GM12878 (cell line): ENCODE measurements at regions not wholly inside any gene's neighbourhood (a gene's known extent, or its start where the extent isn't known, plus 50 kb on each side); places are given as distances from the start of the nearest gene placed in this dataset.

ENCODE experiments used
- ATAC-seq: fragments of 200-7000 bp; cut with Tn5 transposase; 3 replicates; pipeline ENCODE4 v1.9.1; 2020; ENCODE audit warnings: mild to moderate bottlenecking, moderate library complexity
- BruUV-seq: library from RNA; stranded (reverse); fragments of 400-500 nt; replicated peaks from 2 replicates; lab custom pipeline; 2021; lab: Mats Ljungman, UMichigan
- CTCF ChIA-PET: fragments of 300-600 bp; sonication (Branson Sonifier 250); formaldehyde crosslinking; extraction: SDS; loops from one replicate; lab custom pipeline; 2021; ENCODE audit warnings: inconsistent platforms; lab: Yijun Ruan, JAX
- POLR2A ChIA-PET: fragments of 350-600 bp; formaldehyde crosslinking; extraction: SDS; loops from one replicate; lab custom pipeline; 2021; ENCODE audit warnings: inconsistent platforms; lab: Charles Lee
- RAD21 ChIA-PET: fragments of 300-600 bp; sonication (Branson Sonifier 250); formaldehyde crosslinking; loops from one replicate; lab custom pipeline; 2023; ENCODE audit warnings: antibody characterized with exemption; ENCODE audit not compliant: unreplicated experiment; lab: Charles Lee
- SMC1A ChIA-PET: fragments of 300-600 bp; sonication (Branson Sonifier 250); formaldehyde crosslinking; loops from one replicate; lab custom pipeline; 2023; ENCODE audit not compliant: unreplicated experiment, uncharacterized antibody; lab: Charles Lee
- DNase-seq: peaks from one replicate; pipeline ENCODE4 v3.0.0-alpha.2; 2011; ENCODE audit warnings: low read depth, low spot score
- FAIRE-seq: peaks from 3 replicates; lab custom pipeline; 2011; peaks lifted over from hg19 to GRCh38; lab: Jason Lieb, UNC
- H2AFZ ChIP-seq: 2 replicates; pipeline ENCODE4 v1.6.0; 2011; ENCODE audit warnings: low read depth, low read length, control low read depth; ENCODE audit not compliant: control insufficient read depth
- H3K27ac ChIP-seq: 2 replicates; pipeline ENCODE4 v1.5.1; 2011; ENCODE audit warnings: control low read depth; ENCODE audit not compliant: control insufficient read depth, insufficient read depth
- H3K27me3 ChIP-seq, 2 experiments: replicated peaks in 1 of 2; 2 replicates each; pipeline versions ENCODE4 v1.6.0 to v1.6.1; 2011; ENCODE audit warnings: low read length in 1 of 2; ENCODE audit not compliant: control insufficient read depth in 2 of 2, insufficient read depth in 2 of 2
- H3K36me3 ChIP-seq, 2 experiments: 2 replicates each; pipeline ENCODE4 v1.5.1; 2011; ENCODE audit warnings: low read length in 1 of 2; ENCODE audit not compliant: control insufficient read depth in 2 of 2, insufficient read depth in 2 of 2
- H3K4me1 ChIP-seq: 2 replicates; pipeline ENCODE4 v1.6.1; 2011; ENCODE audit warnings: mild to moderate bottlenecking, low read length, moderate library complexity, mixed read lengths; ENCODE audit not compliant: control insufficient read depth, insufficient read depth
- H3K4me2 ChIP-seq: 2 replicates; pipeline ENCODE4 v1.6.0; 2011; ENCODE audit warnings: control low read depth; ENCODE audit not compliant: control insufficient read depth, insufficient read depth
- H3K4me3 ChIP-seq: fragments of 200-600 bp; sonication (generic); 2 replicates; pipeline ENCODE4 v1.5.1; 2016
- H3K79me2 ChIP-seq: 2 replicates; pipeline ENCODE4 v1.6.0; 2011; ENCODE audit warnings: low read length; ENCODE audit not compliant: control insufficient read depth, insufficient read depth
- H3K9ac ChIP-seq: 2 replicates; pipeline ENCODE4 v1.8.0; 2011; ENCODE audit warnings: low read length, control low read depth, mixed read lengths; ENCODE audit not compliant: control insufficient read depth, insufficient read depth
- H3K9me3 ChIP-seq: replicated peaks from 3 replicates; pipeline ENCODE4 v1.5.1; 2011; ENCODE audit warnings: mild to moderate bottlenecking, low read length; ENCODE audit not compliant: control insufficient read depth, insufficient read depth
- H4K20me1 ChIP-seq: 2 replicates; pipeline ENCODE4 v1.6.0; 2011; ENCODE audit not compliant: control insufficient read depth, insufficient read depth
- CBX5 ChIP-seq: sonication (generic); IDR thresholded peaks from 2 replicates; pipeline ENCODE4 v1.6.1; 2016; ENCODE audit warnings: low read depth, moderate library complexity, mild to moderate bottlenecking, inconsistent platforms
- CHD2 ChIP-seq: IDR thresholded peaks from 2 replicates; pipeline ENCODE4 v1.6.1; 2011; ENCODE audit warnings: low read depth, low read length, improper control_type of control experiment, borderline replicate concordance
- CREB1 ChIP-seq: IDR thresholded peaks from 2 replicates; pipeline ENCODE4 v1.6.1; 2012; ENCODE audit warnings: low read depth, mild to moderate bottlenecking, inconsistent platforms
- IKZF1 ChIP-seq: fragments of 450-650 bp; conservative IDR thresholded peaks from 2 replicates; pipeline ENCODE4 v1.6.1; 2017; ENCODE audit warnings: antibody characterized with exemption, mild to moderate bottlenecking
- KDM1A ChIP-seq: fragments of 200-600 bp; sonication (generic); IDR thresholded peaks from 2 replicates; pipeline ENCODE4 v1.6.1; 2016; ENCODE audit warnings: borderline replicate concordance
- RAD51 ChIP-seq: fragments of 450-650 bp; IDR thresholded peaks from 2 replicates; pipeline ENCODE4 v1.6.1; 2016; ENCODE audit warnings: moderate library complexity, mild to moderate bottlenecking, inconsistent platforms
- RCOR1 ChIP-seq: conservative IDR thresholded peaks from 2 replicates; pipeline ENCODE4 v1.6.1; 2012; ENCODE audit warnings: low read depth, low read length, improper control_type of control experiment
- RUNX3 ChIP-seq: IDR thresholded peaks from 2 replicates; pipeline ENCODE4 v1.6.1; 2012; ENCODE audit warnings: low read length, inconsistent platforms
- SMAD1 ChIP-seq: fragments of 450-650 bp; IDR thresholded peaks from 2 replicates; pipeline ENCODE4 v1.6.1; 2018; ENCODE audit warnings: mild to moderate bottlenecking, low read depth; ENCODE audit not compliant: partially characterized antibody
- STAT1 ChIP-seq: fragments of 450-650 bp; conservative IDR thresholded peaks from 2 replicates; pipeline ENCODE4 v1.6.1; 2014; ENCODE audit warnings: antibody characterized with exemption, mild to moderate bottlenecking
- STAT3 ChIP-seq: IDR thresholded peaks from 2 replicates; pipeline ENCODE4 v1.6.1; 2011; ENCODE audit warnings: low read depth, low read length, improper control_type of control experiment
- TAF1 ChIP-seq: IDR thresholded peaks from 2 replicates; pipeline ENCODE4 v1.6.1; 2011; ENCODE audit warnings: mild to moderate bottlenecking, low read depth, low read length, borderline replicate concordance
- ZNF622 ChIP-seq: fragments of 450-650 bp; IDR thresholded peaks from 2 replicates; pipeline ENCODE4 v1.6.1; 2017; ENCODE audit warnings: mild to moderate bottlenecking, inconsistent platforms
- WGBS: methylation state at CpG from one replicate; pipeline ENCODE4 v1.1.6; 2016; ENCODE audit warnings: low lambda C conversion rate; ENCODE audit not compliant: insufficient replicate concordance, insufficient coverage; ENCODE audit errors: missing lambda C conversion rate; 5-methylcytosine and 5-hydroxymethylcytosine counted together
- in situ Hi-C: fragments of 300-500 bp; cut with MboI; formaldehyde crosslinking; loops from 9 replicates; pipeline ENCODE4 v1.14.3; 2018; ENCODE audit warnings: mixed read lengths
- intact Hi-C: fragments of 100-400 bp; cut with micrococcal nuclease; formaldehyde crosslinking; loops from one replicate; pipeline ENCODE4 v1.14.2; 2022; ENCODE audit not compliant: unreplicated experiment
- TF ChIP-seq, protein P1 (sequence below): fragments of 450-650 bp; IDR thresholded peaks from 2 replicates; pipeline ENCODE4 v1.6.1; 2016; ENCODE audit warnings: mild to moderate bottlenecking
- TF ChIP-seq, protein P2 (sequence below): fragments of 450-650 bp; conservative IDR thresholded peaks from 2 replicates; pipeline ENCODE4 v1.6.1; 2017; ENCODE audit warnings: mild to moderate bottlenecking, moderate library complexity
- TF ChIP-seq, protein P3 (sequence below): IDR thresholded peaks from 2 replicates; pipeline ENCODE4 v1.6.1; 2012; ENCODE audit warnings: improper control_type of control experiment, low read depth, low read length; ENCODE audit not compliant: insufficient replicate concordance

DNA sequence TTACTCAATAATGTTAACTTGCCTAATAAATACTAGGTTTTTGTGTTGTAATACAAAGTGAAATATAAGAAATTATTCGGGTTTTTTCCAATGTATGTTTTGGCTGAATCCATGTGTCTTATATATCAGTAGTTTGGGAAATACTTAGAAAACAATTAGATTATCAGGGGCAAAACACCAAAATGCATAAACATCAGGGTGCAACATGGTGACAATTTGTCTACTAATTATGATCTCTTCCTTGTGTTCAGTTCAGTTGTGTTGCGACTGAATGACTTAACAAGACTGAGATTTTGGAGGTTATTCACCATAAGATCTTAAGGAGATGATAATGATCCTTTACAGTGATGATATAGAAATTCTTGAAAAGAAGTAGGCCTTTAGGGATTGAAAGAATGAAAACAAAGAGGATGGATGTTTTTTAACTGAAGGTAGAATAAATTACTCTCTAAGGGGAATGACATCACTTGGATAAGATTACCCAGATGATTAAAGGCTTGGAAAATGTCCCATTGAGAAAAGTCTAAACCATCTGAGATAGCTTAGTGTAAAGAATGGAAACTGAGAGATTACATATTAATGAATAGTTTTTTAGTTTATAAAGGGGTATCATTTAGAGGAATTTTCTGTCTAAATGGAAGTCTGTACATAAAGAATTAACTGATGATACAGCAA, 415.8 kb downstream of the SPATA31D1 start:
- DNase-seq = no peak
- Histone ChIP-seq H3K9ac (no peak overlapping the region), H3K4me2 (no peak overlapping the region), H3K36me3 (no peaks in the 10 kb centered on the region), H2AFZ (no peak overlapping the region), H3K4me1 (no peaks in the 10 kb centered on the region), H3K27me3 (no peaks in the 10 kb centered on the region), H3K79me2 (no peaks in the 10 kb centered on the region), H3K4me3 (no peak overlapping the region), H3K9me3 (no peaks in the 10 kb centered on the region), H4K20me1 (no peaks in the 10 kb centered on the region), H3K27ac (no peak overlapping the region)
- ATAC-seq = no peak
- ChIA-PET SMC1A (no interaction called here), CTCF (no interaction called here), RAD21 (no interaction called here), POLR2A (no interaction called here)
- no TSS peak for BruUV-seq
- 33% methylated on average over 2 of the region's 2 CpGs for WGBS
- in situ Hi-C loops = no loop called here
- FAIRE-seq = no peak
- intact Hi-C loops = no loop called here
- TF ChIP-seq CREB1 (no peak), ZNF622 (no peak), STAT1 (no peak), CHD2 (no peak), IKZF1 (no peak), SMAD1 (no peak), RUNX3 (no peak), KDM1A (no peak), TAF1 (no peak), RCOR1 (no peak), CBX5 (no peak), STAT3 (no peak), RAD51 (no peak)
- TF ChIP-seq, protein P1, sequence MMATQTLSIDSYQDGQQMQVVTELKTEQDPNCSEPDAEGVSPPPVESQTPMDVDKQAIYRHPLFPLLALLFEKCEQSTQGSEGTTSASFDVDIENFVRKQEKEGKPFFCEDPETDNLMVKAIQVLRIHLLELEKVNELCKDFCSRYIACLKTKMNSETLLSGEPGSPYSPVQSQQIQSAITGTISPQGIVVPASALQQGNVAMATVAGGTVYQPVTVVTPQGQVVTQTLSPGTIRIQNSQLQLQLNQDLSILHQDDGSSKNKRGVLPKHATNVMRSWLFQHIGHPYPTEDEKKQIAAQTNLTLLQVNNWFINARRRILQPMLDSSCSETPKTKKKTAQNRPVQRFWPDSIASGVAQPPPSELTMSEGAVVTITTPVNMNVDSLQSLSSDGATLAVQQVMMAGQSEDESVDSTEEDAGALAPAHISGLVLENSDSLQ = no peak
- TF ChIP-seq, protein P2, sequence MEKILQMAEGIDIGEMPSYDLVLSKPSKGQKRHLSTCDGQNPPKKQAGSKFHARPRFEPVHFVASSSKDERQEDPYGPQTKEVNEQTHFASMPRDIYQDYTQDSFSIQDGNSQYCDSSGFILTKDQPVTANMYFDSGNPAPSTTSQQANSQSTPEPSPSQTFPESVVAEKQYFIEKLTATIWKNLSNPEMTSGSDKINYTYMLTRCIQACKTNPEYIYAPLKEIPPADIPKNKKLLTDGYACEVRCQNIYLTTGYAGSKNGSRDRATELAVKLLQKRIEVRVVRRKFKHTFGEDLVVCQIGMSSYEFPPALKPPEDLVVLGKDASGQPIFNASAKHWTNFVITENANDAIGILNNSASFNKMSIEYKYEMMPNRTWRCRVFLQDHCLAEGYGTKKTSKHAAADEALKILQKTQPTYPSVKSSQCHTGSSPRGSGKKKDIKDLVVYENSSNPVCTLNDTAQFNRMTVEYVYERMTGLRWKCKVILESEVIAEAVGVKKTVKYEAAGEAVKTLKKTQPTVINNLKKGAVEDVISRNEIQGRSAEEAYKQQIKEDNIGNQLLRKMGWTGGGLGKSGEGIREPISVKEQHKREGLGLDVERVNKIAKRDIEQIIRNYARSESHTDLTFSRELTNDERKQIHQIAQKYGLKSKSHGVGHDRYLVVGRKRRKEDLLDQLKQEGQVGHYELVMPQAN = no peak
- TF ChIP-seq, protein P3, sequence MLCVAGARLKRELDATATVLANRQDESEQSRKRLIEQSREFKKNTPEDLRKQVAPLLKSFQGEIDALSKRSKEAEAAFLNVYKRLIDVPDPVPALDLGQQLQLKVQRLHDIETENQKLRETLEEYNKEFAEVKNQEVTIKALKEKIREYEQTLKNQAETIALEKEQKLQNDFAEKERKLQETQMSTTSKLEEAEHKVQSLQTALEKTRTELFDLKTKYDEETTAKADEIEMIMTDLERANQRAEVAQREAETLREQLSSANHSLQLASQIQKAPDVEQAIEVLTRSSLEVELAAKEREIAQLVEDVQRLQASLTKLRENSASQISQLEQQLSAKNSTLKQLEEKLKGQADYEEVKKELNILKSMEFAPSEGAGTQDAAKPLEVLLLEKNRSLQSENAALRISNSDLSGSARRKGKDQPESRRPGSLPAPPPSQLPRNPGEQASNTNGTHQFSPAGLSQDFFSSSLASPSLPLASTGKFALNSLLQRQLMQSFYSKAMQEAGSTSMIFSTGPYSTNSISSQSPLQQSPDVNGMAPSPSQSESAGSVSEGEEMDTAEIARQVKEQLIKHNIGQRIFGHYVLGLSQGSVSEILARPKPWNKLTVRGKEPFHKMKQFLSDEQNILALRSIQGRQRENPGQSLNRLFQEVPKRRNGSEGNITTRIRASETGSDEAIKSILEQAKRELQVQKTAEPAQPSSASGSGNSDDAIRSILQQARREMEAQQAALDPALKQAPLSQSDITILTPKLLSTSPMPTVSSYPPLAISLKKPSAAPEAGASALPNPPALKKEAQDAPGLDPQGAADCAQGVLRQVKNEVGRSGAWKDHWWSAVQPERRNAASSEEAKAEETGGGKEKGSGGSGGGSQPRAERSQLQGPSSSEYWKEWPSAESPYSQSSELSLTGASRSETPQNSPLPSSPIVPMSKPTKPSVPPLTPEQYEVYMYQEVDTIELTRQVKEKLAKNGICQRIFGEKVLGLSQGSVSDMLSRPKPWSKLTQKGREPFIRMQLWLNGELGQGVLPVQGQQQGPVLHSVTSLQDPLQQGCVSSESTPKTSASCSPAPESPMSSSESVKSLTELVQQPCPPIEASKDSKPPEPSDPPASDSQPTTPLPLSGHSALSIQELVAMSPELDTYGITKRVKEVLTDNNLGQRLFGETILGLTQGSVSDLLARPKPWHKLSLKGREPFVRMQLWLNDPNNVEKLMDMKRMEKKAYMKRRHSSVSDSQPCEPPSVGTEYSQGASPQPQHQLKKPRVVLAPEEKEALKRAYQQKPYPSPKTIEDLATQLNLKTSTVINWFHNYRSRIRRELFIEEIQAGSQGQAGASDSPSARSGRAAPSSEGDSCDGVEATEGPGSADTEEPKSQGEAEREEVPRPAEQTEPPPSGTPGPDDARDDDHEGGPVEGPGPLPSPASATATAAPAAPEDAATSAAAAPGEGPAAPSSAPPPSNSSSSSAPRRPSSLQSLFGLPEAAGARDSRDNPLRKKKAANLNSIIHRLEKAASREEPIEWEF = no peak
